ENCODE measurements at regions not wholly inside any gene's neighbourhood (a gene's known extent, or its start where the extent isn't known, plus 50 kb on each side); places are given as distances from the start of the nearest gene placed in this dataset.
"Not testable (repeated sequence)": the region's sequence is repeated elsewhere in the genome, so short reads cannot be mapped to it uniquely, and the experiment has no call there.

- Histone ChIP-seq H3K4me3 (ENCODE audit: low read depth in 1 of 2, low read length in 1 of 2) (no peak overlapping the region), H3K36me3 (no peaks in the 10 kb centered on the region), H3K27me3 (no peaks in the 10 kb centered on the region), H3K27ac (no peak overlapping the region), H3K9me3 (no peaks in the 10 kb centered on the region), H3K4me1 (ENCODE audit: control insufficient read depth in 1 of 2, insufficient read depth in 1 of 2, low read depth in 1 of 2, low read length in 1 of 2) (no peaks in the 10 kb centered on the region)
- TF ChIP-seq, protein P1, sequence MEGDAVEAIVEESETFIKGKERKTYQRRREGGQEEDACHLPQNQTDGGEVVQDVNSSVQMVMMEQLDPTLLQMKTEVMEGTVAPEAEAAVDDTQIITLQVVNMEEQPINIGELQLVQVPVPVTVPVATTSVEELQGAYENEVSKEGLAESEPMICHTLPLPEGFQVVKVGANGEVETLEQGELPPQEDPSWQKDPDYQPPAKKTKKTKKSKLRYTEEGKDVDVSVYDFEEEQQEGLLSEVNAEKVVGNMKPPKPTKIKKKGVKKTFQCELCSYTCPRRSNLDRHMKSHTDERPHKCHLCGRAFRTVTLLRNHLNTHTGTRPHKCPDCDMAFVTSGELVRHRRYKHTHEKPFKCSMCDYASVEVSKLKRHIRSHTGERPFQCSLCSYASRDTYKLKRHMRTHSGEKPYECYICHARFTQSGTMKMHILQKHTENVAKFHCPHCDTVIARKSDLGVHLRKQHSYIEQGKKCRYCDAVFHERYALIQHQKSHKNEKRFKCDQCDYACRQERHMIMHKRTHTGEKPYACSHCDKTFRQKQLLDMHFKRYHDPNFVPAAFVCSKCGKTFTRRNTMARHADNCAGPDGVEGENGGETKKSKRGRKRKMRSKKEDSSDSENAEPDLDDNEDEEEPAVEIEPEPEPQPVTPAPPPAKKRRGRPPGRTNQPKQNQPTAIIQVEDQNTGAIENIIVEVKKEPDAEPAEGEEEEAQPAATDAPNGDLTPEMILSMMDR (IDR thresholded peaks at IDR 0.05) = no peak
Measured at GRCh38 chr9:16064771-16065170, 511.9 kb downstream of the CCDC171 start.

DNA sequence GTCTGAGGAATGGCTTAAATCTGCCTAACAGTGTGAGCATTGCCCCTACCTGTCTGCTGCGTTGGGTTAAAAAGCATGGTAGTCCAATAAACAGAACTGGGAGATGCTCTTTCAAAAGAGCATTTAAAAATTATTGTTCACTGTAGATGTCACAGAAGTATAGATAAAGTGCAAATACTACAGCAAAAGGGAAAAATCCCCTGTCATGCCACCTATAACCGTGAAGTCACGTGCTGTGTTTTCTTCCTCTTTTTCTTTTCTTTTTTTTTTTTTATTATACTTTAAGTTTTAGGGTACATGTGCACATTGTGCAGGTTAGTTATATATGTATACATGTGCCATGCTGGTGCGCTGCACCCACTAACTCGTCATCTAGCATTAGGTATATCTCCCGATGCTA, 513.4 kb downstream of the CCDC171 start:
- not testable (repeated sequence) for H3K27ac ChIP-seq; H3K9me3 ChIP-seq; H3K4me3 ChIP-seq (ENCODE audit: low read depth in 1 of 2, low read length in 1 of 2); H3K27me3 ChIP-seq; H3K4me1 ChIP-seq (ENCODE audit: control insufficient read depth in 1 of 2, insufficient read depth in 1 of 2, low read depth in 1 of 2, low read length in 1 of 2); H3K36me3 ChIP-seq

DNA sequence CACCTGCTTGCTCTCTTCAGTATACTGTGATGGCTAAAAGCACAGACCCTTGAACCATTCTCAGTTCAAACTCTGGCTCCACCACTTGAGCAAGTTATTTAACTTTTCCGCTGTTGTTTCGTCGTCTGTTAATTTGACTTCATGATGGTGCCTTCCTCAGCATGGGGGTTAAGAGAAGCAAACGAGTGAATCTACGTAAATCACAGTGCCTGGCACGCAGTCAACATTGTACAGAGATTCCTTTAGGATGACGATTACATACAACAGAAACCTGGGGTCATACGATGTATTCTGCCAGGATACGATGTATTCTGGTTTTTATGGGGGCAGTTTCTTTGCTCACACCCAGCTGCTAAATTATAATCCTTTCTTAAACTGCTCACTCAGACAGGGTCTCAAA, 515.6 kb downstream of the CCDC171 start:
- Histone ChIP-seq H3K4me1 (ENCODE audit: control insufficient read depth in 1 of 2, insufficient read depth in 1 of 2, low read depth in 1 of 2, low read length in 1 of 2) (no peaks in the 10 kb centered on the region), H3K27ac (no peak overlapping the region), H3K4me3 (ENCODE audit: low read depth in 1 of 2, low read length in 1 of 2) (no peak overlapping the region), H3K27me3 (no peaks in the 10 kb centered on the region), H3K36me3 (no peaks in the 10 kb centered on the region), H3K9me3 (no peaks in the 10 kb centered on the region)
- TF ChIP-seq, protein P1 (IDR thresholded peaks at IDR 0.05) = no peak

DNA sequence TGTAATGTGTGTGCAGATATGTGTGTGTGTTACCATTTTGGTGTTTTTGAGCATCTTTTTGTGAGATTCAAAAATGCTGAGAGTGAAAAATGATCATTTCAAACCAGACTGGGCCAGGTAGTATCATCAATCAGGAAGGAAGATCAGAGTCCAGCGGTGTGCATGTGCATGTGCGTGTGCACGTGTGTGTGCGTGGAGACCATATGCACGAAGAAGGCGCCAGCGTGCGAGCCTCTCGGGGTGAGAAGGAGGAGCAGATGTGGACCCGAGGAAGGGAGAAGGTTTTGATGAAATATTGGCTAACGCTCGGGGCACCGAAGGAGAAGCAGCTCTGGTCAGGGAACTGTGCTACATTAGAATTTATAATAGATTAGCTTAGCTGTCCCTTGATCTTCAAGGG, 516.4 kb downstream of the CCDC171 start:
- Histone ChIP-seq H3K27me3 (no peaks in the 10 kb centered on the region), H3K4me3 (ENCODE audit: low read depth in 1 of 2, low read length in 1 of 2) (no peak overlapping the region), H3K36me3 (no peaks in the 10 kb centered on the region), H3K4me1 (ENCODE audit: control insufficient read depth in 1 of 2, insufficient read depth in 1 of 2, low read depth in 1 of 2, low read length in 1 of 2) (no peaks in the 10 kb centered on the region), H3K27ac (no peak overlapping the region), H3K9me3 (no peaks in the 10 kb centered on the region)
- TF ChIP-seq, protein P1 (IDR thresholded peaks at IDR 0.05) = no peak

DNA sequence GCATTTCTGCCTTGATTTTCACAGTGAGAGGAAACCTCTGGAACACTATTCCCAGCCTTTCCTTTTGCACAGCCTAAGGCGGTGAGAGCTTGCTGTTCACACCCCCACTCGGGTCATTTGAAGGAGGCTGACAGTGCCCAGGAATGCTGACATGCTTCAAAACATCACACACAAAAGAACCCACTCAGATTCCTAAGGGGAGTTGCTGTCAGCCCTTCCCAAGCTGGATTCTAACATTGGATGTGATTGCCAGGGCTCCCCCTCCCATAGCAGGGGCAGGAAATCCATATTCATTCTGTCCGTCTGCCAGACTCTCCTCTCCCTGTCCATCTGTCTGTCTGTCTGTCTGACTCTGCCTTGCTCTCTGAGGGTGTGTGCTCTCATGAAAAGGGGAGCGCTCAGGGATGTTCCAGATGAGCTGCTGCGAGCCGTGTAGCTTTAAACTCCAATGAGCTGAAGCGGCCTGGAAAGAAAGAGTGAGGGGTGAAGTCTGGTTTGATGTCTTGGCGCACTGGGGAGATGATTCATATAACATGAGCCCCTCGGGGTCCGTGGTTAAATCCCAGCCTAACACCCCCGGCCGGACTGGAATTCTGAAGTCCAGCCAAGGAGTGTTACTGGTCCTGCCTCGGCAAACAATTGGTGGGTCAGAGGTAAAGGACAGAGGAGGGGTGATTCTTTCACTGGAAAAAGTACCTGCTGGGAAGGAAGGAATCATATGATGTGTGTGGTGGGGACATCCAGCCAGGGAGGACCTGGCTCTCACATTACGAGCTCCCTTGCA, 517.0 kb downstream of the CCDC171 start:
- Histone ChIP-seq H3K4me1 (ENCODE audit: control insufficient read depth in 1 of 2, insufficient read depth in 1 of 2, low read depth in 1 of 2, low read length in 1 of 2) (no peaks in the 10 kb centered on the region), H3K27me3 (no peaks in the 10 kb centered on the region), H3K4me3 (ENCODE audit: low read depth in 1 of 2, low read length in 1 of 2) (no peak overlapping the region), H3K27ac (no peak overlapping the region), H3K9me3 (no peaks in the 10 kb centered on the region), H3K36me3 (no peaks in the 10 kb centered on the region)
- TF ChIP-seq, protein P1 (IDR thresholded peaks at IDR 0.05) = no peak

DNA sequence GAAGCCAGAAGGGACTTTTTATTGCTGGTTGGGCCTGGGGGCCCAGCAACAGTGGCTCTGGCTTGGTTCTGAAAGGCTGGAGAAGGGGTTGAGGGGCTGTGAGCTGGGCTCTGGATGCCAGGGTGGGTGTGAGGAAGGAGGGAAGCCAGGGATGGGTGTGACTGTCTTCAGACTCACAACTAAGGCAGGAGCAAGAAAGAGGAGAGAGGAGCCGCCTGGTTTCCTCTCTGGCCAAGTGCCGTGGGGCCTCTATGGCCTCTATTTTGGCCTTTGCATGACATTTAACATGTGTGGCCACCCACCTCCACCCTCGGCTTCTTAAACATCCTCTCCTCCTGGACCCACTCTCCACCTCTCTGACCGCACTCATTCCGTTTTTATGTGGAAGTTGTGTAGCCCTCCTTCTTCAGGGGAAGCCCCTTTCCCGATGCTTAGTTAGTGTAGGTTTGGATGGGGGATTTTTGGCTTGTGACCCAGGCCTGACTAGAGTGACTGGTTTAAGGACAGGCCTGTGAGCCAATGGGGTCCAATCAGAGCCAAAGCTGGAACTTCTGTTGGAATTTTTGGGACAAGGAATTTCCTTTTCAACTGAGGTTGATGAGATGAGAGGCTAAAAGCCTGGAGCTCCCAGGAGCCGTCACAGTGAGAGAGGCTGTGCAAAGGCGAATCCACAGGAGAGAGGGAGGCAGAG, 517.8 kb downstream of the CCDC171 start:
- TF ChIP-seq, protein P1 (IDR thresholded peaks at IDR 0.05) = no peak
- H3K27ac ChIP-seq = no peak overlapping the region
- no peak overlapping the region for H3K4me3 ChIP-seq (ENCODE audit: low read depth in 1 of 2, low read length in 1 of 2)
- no peaks in the 10 kb centered on the region for H3K27me3 ChIP-seq
- H3K4me1 ChIP-seq (ENCODE audit: control insufficient read depth in 1 of 2, insufficient read depth in 1 of 2, low read depth in 1 of 2, low read length in 1 of 2) = no peaks in the 10 kb centered on the region
- no peaks in the 10 kb centered on the region for H3K9me3 ChIP-seq
- H3K36me3 ChIP-seq = no peaks in the 10 kb centered on the region

Measured in neutrophil (primary cell).